Kidney (tissue), 13 donors: ENCODE measurements at regions not wholly inside any gene's neighbourhood (a gene's known extent, or its start where the extent isn't known, plus 50 kb on each side); places are given as distances from the start of the nearest gene placed in this dataset.

Experiments used
- DNase-seq, 5 donors: peaks; one replicate each; pipeline ENCODE4 v3.0.0-alpha.2; 2013 to 2020
- FAIRE-seq: peaks from 2 replicates; lab custom pipeline; 2012; peaks lifted over from hg19 to GRCh38; lab: Jason Lieb, UNC
- H3K27ac ChIP-seq, 2 donors: one replicate each; pipeline ENCODE4 v1.7.0; 2013; ENCODE audit warnings: low read depth in 2 of 2, low read length in 2 of 2, inconsistent platforms in 1 of 2
- H3K27me3 ChIP-seq: one replicate; pipeline ENCODE4 v1.7.1; 2013; ENCODE audit warnings: low read length, inconsistent platforms; ENCODE audit not compliant: control insufficient read depth, insufficient read depth
- H3K36me3 ChIP-seq, 3 donors: one replicate each; pipeline versions ENCODE4 v1.7.0 to v1.7.1; 2013; ENCODE audit warnings: low read length in 3 of 3, control low read depth in 1 of 3, inconsistent platforms in 1 of 3; ENCODE audit not compliant: insufficient read depth in 3 of 3, control insufficient read depth in 2 of 3
- H3K4me1 ChIP-seq, 3 donors: one replicate each; pipeline versions ENCODE4 v1.7.0 to v1.7.1; 2013; ENCODE audit warnings: low read length in 3 of 3, inconsistent platforms in 1 of 3, low read depth in 1 of 3; ENCODE audit not compliant: control insufficient read depth in 2 of 3, insufficient read depth in 2 of 3
- H3K4me3 ChIP-seq, 3 donors: one replicate each; pipeline versions ENCODE4 v1.7.0 to v1.8.1; 2013; ENCODE audit warnings: low read length in 3 of 3, control low read depth in 1 of 3, inconsistent platforms in 1 of 3
- H3K9ac ChIP-seq, 3 donors: one replicate each; pipeline versions ENCODE4 v1.7.0 to v1.7.1; 2013; ENCODE audit warnings: low read length in 3 of 3, control low read depth in 1 of 3, inconsistent platforms in 1 of 3
- H3K9me3 ChIP-seq, 3 donors: one replicate each; pipeline versions ENCODE4 v1.7.0 to v1.7.1; 2013; ENCODE audit warnings: low read length in 3 of 3, control low read depth in 1 of 3, inconsistent platforms in 1 of 3; ENCODE audit not compliant: control insufficient read depth in 2 of 3, insufficient read depth in 1 of 3
- intact Hi-C: fragments of 100-400 bp; cut with DNase I; formaldehyde crosslinking; loops from one replicate; pipeline ENCODE4 v1.11.1; 2022
- TF ChIP-seq, protein P1 (sequence below): IDR thresholded peaks from 3 replicates; pipeline ENCODE4 v1.5.1; 2012; ENCODE audit warnings: mild to moderate bottlenecking, moderate library complexity, borderline replicate concordance; ENCODE audit not compliant: insufficient read depth; ENCODE audit errors: extremely low read depth
- donor health status: control.
- donor health status: control.
- donor health status: control.
- donor health status: control.
- donor health status: control.
- donor health status: DM: yes; HTN: yes; CAD: no.
- donor health status: Normal renal cell carcinoma (clear cell type).

- Histone ChIP-seq H3K27me3 (no peaks in the 10 kb centered on the region), H3K27ac (no peak overlapping the region), H3K9ac (no peak overlapping the region), H3K36me3 (no peaks in the 10 kb centered on the region), H3K4me1 (peaks cover 0 to 8% (median 4%) of the 10 kb centered on the region in 3 donors), H3K4me3 (no peak overlapping the region), H3K9me3 (no peaks in the 10 kb centered on the region)
- intact Hi-C loops, result loop anchor here (5.0 kb wide), 1 partner anchor 1032 kb away; no protein-coding TSS in a partner anchor
- FAIRE-seq (no peak), DNase-seq (peak in 2 of 5 donors; percentile 40 to 91)
- TF ChIP-seq, protein P1, sequence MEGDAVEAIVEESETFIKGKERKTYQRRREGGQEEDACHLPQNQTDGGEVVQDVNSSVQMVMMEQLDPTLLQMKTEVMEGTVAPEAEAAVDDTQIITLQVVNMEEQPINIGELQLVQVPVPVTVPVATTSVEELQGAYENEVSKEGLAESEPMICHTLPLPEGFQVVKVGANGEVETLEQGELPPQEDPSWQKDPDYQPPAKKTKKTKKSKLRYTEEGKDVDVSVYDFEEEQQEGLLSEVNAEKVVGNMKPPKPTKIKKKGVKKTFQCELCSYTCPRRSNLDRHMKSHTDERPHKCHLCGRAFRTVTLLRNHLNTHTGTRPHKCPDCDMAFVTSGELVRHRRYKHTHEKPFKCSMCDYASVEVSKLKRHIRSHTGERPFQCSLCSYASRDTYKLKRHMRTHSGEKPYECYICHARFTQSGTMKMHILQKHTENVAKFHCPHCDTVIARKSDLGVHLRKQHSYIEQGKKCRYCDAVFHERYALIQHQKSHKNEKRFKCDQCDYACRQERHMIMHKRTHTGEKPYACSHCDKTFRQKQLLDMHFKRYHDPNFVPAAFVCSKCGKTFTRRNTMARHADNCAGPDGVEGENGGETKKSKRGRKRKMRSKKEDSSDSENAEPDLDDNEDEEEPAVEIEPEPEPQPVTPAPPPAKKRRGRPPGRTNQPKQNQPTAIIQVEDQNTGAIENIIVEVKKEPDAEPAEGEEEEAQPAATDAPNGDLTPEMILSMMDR, result no peak
Measured at GRCh38 chr2:217714287-217714751, 288.5 kb downstream of the TNS1 start.

GRCh38 chr2:217713395-217714286 is 289.2 kb downstream of the TNS1 start:
- no peaks in the 10 kb centered on the region for H3K36me3 ChIP-seq
- DNase-seq (peak; percentile 81 to 88 (median 87)), FAIRE-seq (no peak)
- H3K9me3 ChIP-seq, result no peaks in the 10 kb centered on the region
- H3K27me3 ChIP-seq, result no peaks in the 10 kb centered on the region
- no peak overlapping the region for H3K9ac ChIP-seq
- intact Hi-C loops, result loop anchor here (5.0 kb wide), 1 partner anchor 1031 kb away; no protein-coding TSS in a partner anchor
- peak overlapping the region; percentile 15 to 56 for H3K27ac ChIP-seq
- H3K4me3 ChIP-seq, result no peak overlapping the region
- TF ChIP-seq, protein P1, result peak; percentile 97
- peaks cover 0 to 8% (median 4%) of the 10 kb centered on the region in 3 donors for H3K4me1 ChIP-seq

DNA sequence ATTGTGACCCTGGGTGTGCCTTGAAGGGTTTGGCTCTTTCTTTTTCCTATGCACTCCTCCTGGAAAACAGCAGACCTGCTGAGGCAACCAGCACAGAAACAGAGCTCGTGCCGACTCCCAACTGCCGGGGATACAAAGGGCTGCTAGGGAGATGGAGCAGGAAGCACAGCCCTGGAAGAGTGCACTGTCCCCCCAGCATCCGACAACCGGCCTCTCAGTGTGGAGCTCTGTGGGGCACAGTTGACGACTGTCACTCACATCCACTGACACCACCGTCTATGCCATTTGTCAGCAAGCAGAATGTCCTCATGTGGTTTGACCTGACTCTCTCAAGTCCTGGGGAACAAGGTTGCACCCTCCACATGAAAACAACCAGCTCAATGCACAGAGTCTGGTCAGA is 290.4 kb downstream of the TNS1 start:
- no peak for DNase-seq
- Histone ChIP-seq H3K27me3 (no peaks in the 10 kb centered on the region), H3K4me3 (no peak overlapping the region), H3K9me3 (no peaks in the 10 kb centered on the region), H3K9ac (no peak overlapping the region), H3K27ac (no peak overlapping the region), H3K4me1 (peaks cover 0 to 8% (median 4%) of the 10 kb centered on the region in 3 donors), H3K36me3 (no peaks in the 10 kb centered on the region)
- TF ChIP-seq, protein P1, result no peak
- intact Hi-C loops, result loop anchor here (5.0 kb wide), 1 partner anchor 1030 kb away; no protein-coding TSS in a partner anchor
- no peak for FAIRE-seq
